ENCODE measurements at regions not wholly inside any gene's neighbourhood (a gene's known extent, or its start where the extent isn't known, plus 50 kb on each side); places are given as distances from the start of the nearest gene placed in this dataset.
A peak's percentile ranks its signal among the peaks of the same experiment; 100 is the strongest.

GRCh38 chr2:191481305-191482070, 196.4 kb upstream of the NABP1 start:
- Histone ChIP-seq H3K4me2 (ENCODE audit: extremely low read depth, insufficient read depth, low read length) (no peak overlapping the region), H3K36me3 (ENCODE audit: control insufficient read depth, insufficient read depth, low read length) (no peaks in the 10 kb centered on the region), H3K9ac (ENCODE audit: insufficient read depth, low read length) (no peak overlapping the region), H4K20me1 (ENCODE audit: control insufficient read depth, extremely low read depth, insufficient read depth, low read length) (no peaks in the 10 kb centered on the region), H3K4me1 (ENCODE audit: control insufficient read depth, extremely low read depth, insufficient read depth, low read length) (peaks cover 5% of the 10 kb centered on the region), H2AFZ (ENCODE audit: low read length) (no peak overlapping the region), H3K4me3 (replicated peaks in 1 of 4; ENCODE audit: control extremely low read depth in 1 of 4, insufficient read depth in 1 of 4, low read depth in 3 of 4, low read length in 4 of 4) (no peak overlapping the region), H3K9me3 (ENCODE audit: control insufficient read depth, insufficient read depth, low read depth, low read length) (no peaks in the 10 kb centered on the region), H3K79me2 (ENCODE audit: control insufficient read depth, insufficient read depth, low read length) (no peaks in the 10 kb centered on the region), H3K27ac (ENCODE audit: insufficient read depth, low read length) (no peak overlapping the region), H3K27me3 (ENCODE audit: control insufficient read depth, insufficient read depth, low read length) (no peaks in the 10 kb centered on the region)
- TF ChIP-seq CTCF (conservative IDR thresholded peaks at IDR 0.05 in 1 of 2, IDR thresholded peaks at IDR 0.05 in 1 of 2; ENCODE audit: low read depth in 1 of 2, low read length in 2 of 2) (no peak), EZH2 (IDR thresholded peaks at IDR 0.05; ENCODE audit: low read length, missing control alignments) (no peak)
- peak; percentile 27 to 38 for DNase-seq (ENCODE audit: low read depth in 2 of 2)

- no peaks in the 10 kb centered on the region for H3K36me3 ChIP-seq (ENCODE audit: control insufficient read depth, insufficient read depth, low read length)
- no peak overlapping the region for H3K4me3 ChIP-seq (replicated peaks in 1 of 4; ENCODE audit: control extremely low read depth in 1 of 4, insufficient read depth in 1 of 4, low read depth in 3 of 4, low read length in 4 of 4)
- H3K9ac ChIP-seq (ENCODE audit: insufficient read depth, low read length): no peak overlapping the region
- H2AFZ ChIP-seq (ENCODE audit: low read length): no peak overlapping the region
- no peaks in the 10 kb centered on the region for H3K27me3 ChIP-seq (ENCODE audit: control insufficient read depth, insufficient read depth, low read length)
- peaks cover 15% of the 10 kb centered on the region for H3K4me1 ChIP-seq (ENCODE audit: control insufficient read depth, extremely low read depth, insufficient read depth, low read length)
- no peak for DNase-seq (ENCODE audit: low read depth in 2 of 2)
- no peak overlapping the region for H3K4me2 ChIP-seq (ENCODE audit: extremely low read depth, insufficient read depth, low read length)
- no peaks in the 10 kb centered on the region for H3K79me2 ChIP-seq (ENCODE audit: control insufficient read depth, insufficient read depth, low read length)
- TF ChIP-seq EZH2 (IDR thresholded peaks at IDR 0.05; ENCODE audit: low read length, missing control alignments) (no peak), CTCF (conservative IDR thresholded peaks at IDR 0.05 in 1 of 2, IDR thresholded peaks at IDR 0.05 in 1 of 2; ENCODE audit: low read depth in 1 of 2, low read length in 2 of 2) (no peak)
- no peaks in the 10 kb centered on the region for H3K9me3 ChIP-seq (ENCODE audit: control insufficient read depth, insufficient read depth, low read depth, low read length)
- no peaks in the 10 kb centered on the region for H4K20me1 ChIP-seq (ENCODE audit: control insufficient read depth, extremely low read depth, insufficient read depth, low read length)
- H3K27ac ChIP-seq (ENCODE audit: insufficient read depth, low read length): no peak overlapping the region
These were observed 194.8 kb upstream of the NABP1 start for GRCh38 chr2:191483117-191483516.

GRCh38 chr2:191486584-191487320, 191.2 kb upstream of the NABP1 start:
- no peak overlapping the region for H3K9ac ChIP-seq (ENCODE audit: insufficient read depth, low read length)
- H4K20me1 ChIP-seq (ENCODE audit: control insufficient read depth, extremely low read depth, insufficient read depth, low read length): no peaks in the 10 kb centered on the region
- H3K79me2 ChIP-seq (ENCODE audit: control insufficient read depth, insufficient read depth, low read length): no peaks in the 10 kb centered on the region
- peak; percentile 93 to 100 for DNase-seq (ENCODE audit: low read depth in 2 of 2)
- no peak overlapping the region for H2AFZ ChIP-seq (ENCODE audit: low read length)
- H3K4me2 ChIP-seq (ENCODE audit: extremely low read depth, insufficient read depth, low read length): peak overlapping the region; percentile 64
- H3K9me3 ChIP-seq (ENCODE audit: control insufficient read depth, insufficient read depth, low read depth, low read length): no peaks in the 10 kb centered on the region
- peaks cover 17% of the 10 kb centered on the region for H3K4me1 ChIP-seq (ENCODE audit: control insufficient read depth, extremely low read depth, insufficient read depth, low read length)
- TF ChIP-seq EZH2 (IDR thresholded peaks at IDR 0.05; ENCODE audit: low read length, missing control alignments) (no peak), CTCF (conservative IDR thresholded peaks at IDR 0.05 in 1 of 2, IDR thresholded peaks at IDR 0.05 in 1 of 2; ENCODE audit: low read depth in 1 of 2, low read length in 2 of 2) (no peak)
- H3K4me3 ChIP-seq (replicated peaks in 1 of 4; ENCODE audit: control extremely low read depth in 1 of 4, insufficient read depth in 1 of 4, low read depth in 3 of 4, low read length in 4 of 4): no peak overlapping the region
- no peaks in the 10 kb centered on the region for H3K36me3 ChIP-seq (ENCODE audit: control insufficient read depth, insufficient read depth, low read length)
- H3K27me3 ChIP-seq (ENCODE audit: control insufficient read depth, insufficient read depth, low read length): no peaks in the 10 kb centered on the region
- H3K27ac ChIP-seq (ENCODE audit: insufficient read depth, low read length): peak overlapping the region; percentile 53
